Gastroesophageal sphincter (tissue), 4 donors: ENCODE measurements at regions not wholly inside any gene's neighbourhood (a gene's known extent, or its start where the extent isn't known, plus 50 kb on each side); places are given as distances from the start of the nearest gene placed in this dataset.

Experiments
- ATAC-seq: fragments of 150-250 bp; one replicate; pipeline ENCODE4 v1.9.1; 2016; ENCODE audit warnings: mild to moderate bottlenecking, moderate library complexity
- H3K27ac ChIP-seq, 4 donors: fragments of 200-600 bp; sonication (generic) in 3 of 4; 1 replicate in 3 of 4; 2 replicates in 1 of 4; pipeline ENCODE4 v1.5.1; 2016 to 2019
- H3K27me3 ChIP-seq: fragments of 200-600 bp; sonication (generic); one replicate; pipeline ENCODE4 v1.5.1; 2019
- H3K36me3 ChIP-seq, 2 donors: fragments of 200-600 bp; sonication (generic); one replicate each; pipeline ENCODE4 v1.5.1; 2019; ENCODE audit warnings: control low read depth in 1 of 2
- H3K4me1 ChIP-seq, 3 donors: fragments of 200-600 bp; sonication (generic); 1 replicate in 2 of 3; 2 replicates in 1 of 3; pipeline ENCODE4 v1.5.1; 2016 to 2019; ENCODE audit warnings: control low read depth in 2 of 3
- H3K4me3 ChIP-seq, 2 donors: fragments of 200-600 bp; sonication (generic); one replicate each; pipeline ENCODE4 v1.5.1; 2019; ENCODE audit warnings: mild to moderate bottlenecking in 1 of 2, moderate library complexity in 1 of 2
- H3K9me3 ChIP-seq, 3 donors: fragments of 200-600 bp; sonication (generic); one replicate each; pipeline ENCODE4 v1.5.1; 2017 to 2019; ENCODE audit warnings: control low read depth in 2 of 3
- CTCF ChIP-seq, 4 experiments: fragments of 200-600 bp in 2 of 4; fragments of 450-650 bp in 2 of 4; sonication (generic) in 1 of 4; IDR thresholded peaks; one replicate each; pipeline ENCODE4 v1.5.1; 2017 to 2019; ENCODE audit warnings: antibody characterized with exemption in 4 of 4, mild to moderate bottlenecking in 2 of 4, moderate library complexity in 2 of 4
- EP300 ChIP-seq: sonication (generic); formaldehyde crosslinking; IDR thresholded peaks from one replicate; pipeline ENCODE4 v1.6.1; 2017; ENCODE audit warnings: antibody characterized with exemption, mild to moderate bottlenecking
- POLR2A ChIP-seq, 2 donors: fragments of 450-650 bp; IDR thresholded peaks; one replicate each; pipeline ENCODE4 v1.6.1; 2017; ENCODE audit warnings: antibody characterized with exemption in 2 of 2, mild to moderate bottlenecking in 2 of 2, moderate library complexity in 1 of 2
- POLR2AphosphoS5 ChIP-seq: sonication (generic); formaldehyde crosslinking; IDR thresholded peaks from one replicate; pipeline ENCODE4 v1.6.1; 2017; ENCODE audit warnings: antibody characterized with exemption
- WGBS, 2 donors: methylation state at CpG; one replicate each; pipeline ENCODE4 v1.1.5; 2018; ENCODE audit warnings: low coverage in 1 of 2; 5-methylcytosine and 5-hydroxymethylcytosine counted together

GRCh38 chr1:100615686-100616085, 77.7 kb downstream of the GPR88 start:
- ATAC-seq, result no peak
- TF ChIP-seq EP300 (no peak), CTCF (IDR thresholded peaks at IDR 0.05) (no peak), POLR2AphosphoS5 (no peak), POLR2A (IDR thresholded peaks at IDR 0.05) (no peak)
- H3K36me3 ChIP-seq, result no peaks in the 10 kb centered on the region
- no peaks in the 10 kb centered on the region for H3K9me3 ChIP-seq
- H3K27me3 ChIP-seq, result no peaks in the 10 kb centered on the region
- no peaks in the 10 kb centered on the region for H3K4me1 ChIP-seq
- no peak overlapping the region for H3K27ac ChIP-seq
- 100% methylated on average over 1 of the region's 4 CpGs for WGBS, 2 donors
- no peak overlapping the region for H3K4me3 ChIP-seq

- TF ChIP-seq EP300, result no peak
- TF ChIP-seq CTCF (IDR thresholded peaks at IDR 0.05), result no peak
- H3K9me3 ChIP-seq, result no peaks in the 10 kb centered on the region
- no peak for ATAC-seq
- H3K4me1 ChIP-seq, result no peaks in the 10 kb centered on the region
- H3K36me3 ChIP-seq, result no peaks in the 10 kb centered on the region
- 90 to 94% methylated on average over 4 of the region's 4 CpGs for WGBS, 2 donors
- H3K4me3 ChIP-seq, result no peak overlapping the region
- H3K27ac ChIP-seq, result no peak overlapping the region
- H3K27me3 ChIP-seq, result no peaks in the 10 kb centered on the region
These were observed 78.2 kb downstream of the GPR88 start for GRCh38 chr1:100616121-100616621.

- 7 to 17% methylated on average over 1 of the region's 1 CpG for WGBS, 2 donors
- no peaks in the 10 kb centered on the region for H3K27me3 ChIP-seq
- H3K4me1 ChIP-seq, result peaks cover 0 to 23% (median 0%) of the 10 kb centered on the region in 3 donors
- no peak overlapping the region for H3K4me3 ChIP-seq
- TF ChIP-seq POLR2A (IDR thresholded peaks at IDR 0.05) (no peak), POLR2AphosphoS5 (peak; percentile 59)
- peak; percentile 63 for ATAC-seq
- H3K27ac ChIP-seq, result peak overlapping the region in 1 of 4 donors; percentile 24
- H3K9me3 ChIP-seq, result no peaks in the 10 kb centered on the region
- no peaks in the 10 kb centered on the region for H3K36me3 ChIP-seq
These were observed 84.1 kb downstream of the GPR88 start for GRCh38 chr1:100622037-100622436.

GRCh38 chr1:100622506-100622905, 84.6 kb downstream of the GPR88 start:
- WGBS, 2 donors, result 33% methylated on average over 1 of the region's 1 CpG; no CpG with 5 or more reads in 1 of the 2 donors
- H3K27ac ChIP-seq, result peak overlapping the region in 1 of 4 donors; percentile 24
- ATAC-seq, result no peak

GRCh38 chr1:100622966-100623762, 85.2 kb downstream of the GPR88 start:
- no peaks in the 10 kb centered on the region for H3K9me3 ChIP-seq
- peak overlapping the region in 1 of 4 donors; percentile 24 for H3K27ac ChIP-seq
- 33 to 67% methylated on average over 1 to 5 of the region's 5 CpGs for WGBS, 2 donors
- H3K27me3 ChIP-seq, result no peaks in the 10 kb centered on the region
- peak; percentile 40 for ATAC-seq
- no peaks in the 10 kb centered on the region for H3K36me3 ChIP-seq
- TF ChIP-seq POLR2AphosphoS5 (no peak), EP300 (no peak), POLR2A (IDR thresholded peaks at IDR 0.05) (no peak), CTCF (IDR thresholded peaks at IDR 0.05) (no peak)
- no peak overlapping the region for H3K4me3 ChIP-seq
- peaks cover 0 to 27% (median 0%) of the 10 kb centered on the region in 3 donors for H3K4me1 ChIP-seq

More at GRCh38 chr1:100622506-100622905, 84.6 kb downstream of the GPR88 start:
- TF ChIP-seq EP300, result no peak
- no peak for TF ChIP-seq CTCF (IDR thresholded peaks at IDR 0.05)
- no peak for TF ChIP-seq POLR2A (IDR thresholded peaks at IDR 0.05)
- no peak for TF ChIP-seq POLR2AphosphoS5
- H3K9me3 ChIP-seq, result no peaks in the 10 kb centered on the region
- no peak overlapping the region for H3K4me3 ChIP-seq
- H3K36me3 ChIP-seq, result no peaks in the 10 kb centered on the region
- peaks cover 0 to 24% (median 0%) of the 10 kb centered on the region in 3 donors for H3K4me1 ChIP-seq
- H3K27me3 ChIP-seq, result no peaks in the 10 kb centered on the region
